ENCODE measurements at regions not wholly inside any gene's neighbourhood (a gene's known extent, or its start where the extent isn't known, plus 50 kb on each side); places are given as distances from the start of the nearest gene placed in this dataset.

GRCh38 chr1:201740670-201741111, 88.3 kb upstream of the IPO9 start:
- Histone ChIP-seq H3F3A (replicated peaks; ENCODE audit: insufficient read depth) (peaks cover 51% of the 10 kb centered on the region), H4K20me1 (ENCODE audit: insufficient read depth) (no peaks in the 10 kb centered on the region; the same call in 1 of the 2 replicates), H3K9ac (peak overlapping the region; percentile 84), H3K27me3 (ENCODE audit: insufficient read depth) (no peaks in the 10 kb centered on the region), H3K9me2 (no peaks in the 10 kb centered on the region), H3K9me3 (no peaks in the 10 kb centered on the region), H3K27ac (ENCODE audit: low read depth in 2 of 2, low read length in 1 of 2) (peak overlapping the region in 1 of 2 experiments; percentile 98; a peak in 2 of 4 replicates), H3K4me3 (ENCODE audit: low read depth in 2 of 2, low read length in 1 of 2) (peak overlapping the region in 1 of 2 experiments; percentile 66; a peak in 3 of 4 replicates), H3K36me3 (replicated peaks in 1 of 2; ENCODE audit: control insufficient read depth in 1 of 2, insufficient read depth in 2 of 2, low read length in 1 of 2) (peaks cover 2 to 27% of the 10 kb centered on the region in 2 experiments), H2AFZ (ENCODE audit: low read depth) (no peak overlapping the region), H3K4me2 (peak overlapping the region; percentile 81), H3K4me1 (ENCODE audit: control insufficient read depth in 1 of 2, insufficient read depth in 2 of 2, low read depth in 1 of 2, low read length in 1 of 2) (peaks cover 25 to 54% of the 10 kb centered on the region in 2 experiments; a peak in 3 of 4 replicates), H3K79me2 (ENCODE audit: insufficient read depth) (peaks cover 100% of the 10 kb centered on the region)
- ChIA-PET POLR2A (no interaction called here), CTCF (interaction anchor here (0.6 to 2.3 kb wide), 5 partner anchors 18 to 89 kb away, joined by 3 to 14 read pairs (median 6); partner anchors contain the start of gene IPO9)
- TF ChIP-seq USF2 (IDR thresholded peaks at IDR 0.05; ENCODE audit: borderline replicate concordance, low read depth, low read length): no peak
- no peak for TF ChIP-seq YY1 (IDR thresholded peaks at IDR 0.05; ENCODE audit: low read depth)
- no peak for TF ChIP-seq TAF1 (IDR thresholded peaks at IDR 0.05; ENCODE audit: borderline replicate concordance, low read depth, low read length)
- no peak for TF ChIP-seq TEAD4 (IDR thresholded peaks at IDR 0.05; ENCODE audit: borderline replicate concordance, insufficient read depth)
- TF ChIP-seq MEF2A (IDR thresholded peaks at IDR 0.05; ENCODE audit: borderline replicate concordance, low read depth): no peak
- no peak for TF ChIP-seq RCOR1 (IDR thresholded peaks at IDR 0.05; ENCODE audit: low read length)
- TF ChIP-seq CHD2 (IDR thresholded peaks at IDR 0.05; ENCODE audit: low read length, partially characterized antibody): no peak
- TF ChIP-seq REST (IDR thresholded peaks at IDR 0.05; ENCODE audit: low read depth, low read length): no peak
- no peak for TF ChIP-seq EZH2phosphoT487 (IDR thresholded peaks at IDR 0.05; ENCODE audit: borderline replicate concordance, low read depth)
- TF ChIP-seq PBX3 (IDR thresholded peaks at IDR 0.05): no peak
- TF ChIP-seq ZBTB33 (IDR thresholded peaks at IDR 0.05; ENCODE audit: borderline replicate concordance, low read depth): no peak
- WGBS (ENCODE audit: low lambda C conversion rate): 82% methylated on average over 7 of the region's 9 CpGs
- no peak for DNase-seq
